ENCODE measurements at regions not wholly inside any gene's neighbourhood (a gene's known extent, or its start where the extent isn't known, plus 50 kb on each side); places are given as distances from the start of the nearest gene placed in this dataset.

DNA sequence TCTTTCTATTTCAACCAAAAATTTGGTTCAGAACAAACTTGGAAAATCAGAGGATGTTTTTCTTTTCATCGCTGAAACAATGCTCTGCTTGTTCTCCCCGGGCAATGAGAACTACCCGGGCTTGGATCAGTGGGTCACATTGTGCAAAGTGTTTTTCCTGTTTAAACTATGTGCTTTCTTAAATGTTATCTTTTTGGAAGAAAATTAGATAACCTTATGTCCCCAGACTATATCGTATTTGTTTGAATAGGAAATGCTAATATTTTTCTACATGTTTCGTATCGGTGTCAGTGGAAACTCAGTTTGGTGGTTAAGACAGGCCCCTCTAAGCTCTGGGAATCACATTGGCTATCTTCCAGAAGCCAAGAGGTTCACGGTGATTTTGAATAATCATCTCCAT, 319.5 kb upstream of the NFE2L3 start:
- Histone ChIP-seq H3K36me3 (ENCODE audit: insufficient read depth, low read length) (no peaks in the 10 kb centered on the region), H2AFZ (ENCODE audit: low read length) (no peak overlapping the region), H3K4me2 (ENCODE audit: low read length) (no peak overlapping the region), H3K79me2 (ENCODE audit: insufficient read depth, low read depth, low read length) (no peaks in the 10 kb centered on the region), H3K27ac (ENCODE audit: low read depth, low read length, poor library complexity, severe bottlenecking) (no peak overlapping the region), H3K4me3 (ENCODE audit: low read depth, low read length, poor library complexity, severe bottlenecking) (no peak overlapping the region), H3K9me3 (ENCODE audit: low read length) (no peaks in the 10 kb centered on the region), H4K20me1 (ENCODE audit: insufficient read depth, low read length) (no peaks in the 10 kb centered on the region), H3K9me2 (ENCODE audit: insufficient read depth, low read length) (no peaks in the 10 kb centered on the region), H3K4me1 (ENCODE audit: insufficient read depth, low read length, poor library complexity, severe bottlenecking) (peaks cover 5% of the 10 kb centered on the region)
- no TSS peak for BruUV-seq (replicated peaks)
- DNase-seq (ENCODE audit: low spot score) = no peak
- ChIA-PET POLR2A (interaction anchor here (0.6 to 1.0 kb wide), 2 partner anchors 10 to 61 kb away, joined by 3 to 4 read pairs; no protein-coding TSS in a partner anchor), CTCF (ENCODE audit: unreplicated experiment) (no interaction called here)
- intact Hi-C loops (cut with micrococcal nuclease; ENCODE audit: unreplicated experiment) = no loop called here
- no peak for TF ChIP-seq EZH2phosphoT487 (IDR thresholded peaks at IDR 0.05; ENCODE audit: borderline replicate concordance, low read depth, low read length)
- TF ChIP-seq, protein P1, sequence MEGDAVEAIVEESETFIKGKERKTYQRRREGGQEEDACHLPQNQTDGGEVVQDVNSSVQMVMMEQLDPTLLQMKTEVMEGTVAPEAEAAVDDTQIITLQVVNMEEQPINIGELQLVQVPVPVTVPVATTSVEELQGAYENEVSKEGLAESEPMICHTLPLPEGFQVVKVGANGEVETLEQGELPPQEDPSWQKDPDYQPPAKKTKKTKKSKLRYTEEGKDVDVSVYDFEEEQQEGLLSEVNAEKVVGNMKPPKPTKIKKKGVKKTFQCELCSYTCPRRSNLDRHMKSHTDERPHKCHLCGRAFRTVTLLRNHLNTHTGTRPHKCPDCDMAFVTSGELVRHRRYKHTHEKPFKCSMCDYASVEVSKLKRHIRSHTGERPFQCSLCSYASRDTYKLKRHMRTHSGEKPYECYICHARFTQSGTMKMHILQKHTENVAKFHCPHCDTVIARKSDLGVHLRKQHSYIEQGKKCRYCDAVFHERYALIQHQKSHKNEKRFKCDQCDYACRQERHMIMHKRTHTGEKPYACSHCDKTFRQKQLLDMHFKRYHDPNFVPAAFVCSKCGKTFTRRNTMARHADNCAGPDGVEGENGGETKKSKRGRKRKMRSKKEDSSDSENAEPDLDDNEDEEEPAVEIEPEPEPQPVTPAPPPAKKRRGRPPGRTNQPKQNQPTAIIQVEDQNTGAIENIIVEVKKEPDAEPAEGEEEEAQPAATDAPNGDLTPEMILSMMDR (conservative IDR thresholded peaks at IDR 0.05; ENCODE audit: low read length) = no peak

DNA sequence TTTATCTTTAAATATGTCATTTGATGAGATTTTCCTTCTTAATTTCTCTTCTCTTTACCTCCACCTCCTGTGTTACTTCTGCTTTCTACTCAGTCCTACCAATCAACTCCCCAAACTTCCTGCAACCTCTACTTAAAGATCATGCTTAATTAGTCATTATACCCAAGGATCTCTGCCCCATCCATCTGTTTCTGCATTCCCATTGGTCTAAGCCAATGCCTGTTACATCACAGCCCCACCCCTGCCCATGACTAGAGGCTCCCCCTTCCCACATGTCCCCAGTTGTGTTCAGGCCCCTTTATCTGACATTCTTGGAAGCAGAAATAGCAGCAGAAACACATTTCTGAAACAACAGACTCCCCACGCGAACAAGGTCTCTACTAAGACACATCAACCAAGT, 319.1 kb upstream of the NFE2L3 start:
- H2AFZ ChIP-seq (ENCODE audit: low read length) = no peak overlapping the region
- no TSS peak for BruUV-seq (replicated peaks)
- no peak overlapping the region for H3K4me2 ChIP-seq (ENCODE audit: low read length)

DNA sequence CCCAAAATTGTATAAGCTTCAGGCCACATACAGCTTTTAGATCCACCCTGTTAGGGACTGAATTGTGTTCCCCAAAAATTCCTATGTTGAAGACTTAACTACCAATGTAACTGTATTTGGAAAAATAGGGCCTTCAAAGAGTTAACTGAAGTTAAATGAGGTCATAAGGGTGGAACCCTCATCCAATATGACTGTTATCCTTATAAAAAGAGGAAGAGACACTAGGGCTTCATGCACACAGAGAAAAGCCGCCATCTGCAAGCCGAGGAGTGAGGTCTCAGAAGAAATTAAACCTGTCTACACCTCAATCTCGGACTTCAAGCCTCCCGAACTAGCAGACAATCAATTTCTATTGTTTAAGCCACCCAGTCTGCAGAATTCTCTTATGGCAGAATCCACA, 317.9 kb upstream of the NFE2L3 start:
- CTCF ChIA-PET (ENCODE audit: unreplicated experiment) = no interaction called here
- Histone ChIP-seq H3K79me2 (ENCODE audit: insufficient read depth, low read depth, low read length) (no peaks in the 10 kb centered on the region), H3K9me2 (ENCODE audit: insufficient read depth, low read length) (no peaks in the 10 kb centered on the region), H3K4me2 (ENCODE audit: low read length) (no peak overlapping the region), H4K20me1 (ENCODE audit: insufficient read depth, low read length) (no peaks in the 10 kb centered on the region), H3K27ac (ENCODE audit: low read depth, low read length, poor library complexity, severe bottlenecking) (no peak overlapping the region), H3K9me3 (ENCODE audit: low read length) (no peaks in the 10 kb centered on the region), H3K4me1 (ENCODE audit: insufficient read depth, low read length, poor library complexity, severe bottlenecking) (peaks cover 5% of the 10 kb centered on the region), H3K4me3 (ENCODE audit: low read depth, low read length, poor library complexity, severe bottlenecking) (no peak overlapping the region), H2AFZ (ENCODE audit: low read length) (no peak overlapping the region; the same call in 1 of the 2 replicates), H3K36me3 (ENCODE audit: insufficient read depth, low read length) (no peaks in the 10 kb centered on the region)
- intact Hi-C loops (cut with micrococcal nuclease; ENCODE audit: unreplicated experiment) = no loop called here
- no peak for DNase-seq (ENCODE audit: low spot score)
- POLR2A ChIA-PET = no interaction called here
- no TSS peak for BruUV-seq (replicated peaks)
- TF ChIP-seq, protein P1 (conservative IDR thresholded peaks at IDR 0.05; ENCODE audit: low read length) = no peak
- TF ChIP-seq EZH2phosphoT487 (IDR thresholded peaks at IDR 0.05; ENCODE audit: borderline replicate concordance, low read depth, low read length) = no peak

More for the DNA sequence above, 319.1 kb upstream of the NFE2L3 start:
- peaks cover 5% of the 10 kb centered on the region for H3K4me1 ChIP-seq (ENCODE audit: insufficient read depth, low read length, poor library complexity, severe bottlenecking)
- intact Hi-C loops (cut with micrococcal nuclease; ENCODE audit: unreplicated experiment) = no loop called here
- TF ChIP-seq, protein P1 (conservative IDR thresholded peaks at IDR 0.05; ENCODE audit: low read length) = no peak
- no peak for TF ChIP-seq EZH2phosphoT487 (IDR thresholded peaks at IDR 0.05; ENCODE audit: borderline replicate concordance, low read depth, low read length)
- H3K9me2 ChIP-seq (ENCODE audit: insufficient read depth, low read length) = no peaks in the 10 kb centered on the region
- no peak for DNase-seq (ENCODE audit: low spot score)
- H4K20me1 ChIP-seq (ENCODE audit: insufficient read depth, low read length) = no peaks in the 10 kb centered on the region
- H3K36me3 ChIP-seq (ENCODE audit: insufficient read depth, low read length) = no peaks in the 10 kb centered on the region
- no peaks in the 10 kb centered on the region for H3K79me2 ChIP-seq (ENCODE audit: insufficient read depth, low read depth, low read length)
- ChIA-PET POLR2A (no interaction called here), CTCF (ENCODE audit: unreplicated experiment) (no interaction called here)
- no peaks in the 10 kb centered on the region for H3K9me3 ChIP-seq (ENCODE audit: low read length)
- H3K27ac ChIP-seq (ENCODE audit: low read depth, low read length, poor library complexity, severe bottlenecking) = no peak overlapping the region
- H3K4me3 ChIP-seq (ENCODE audit: low read depth, low read length, poor library complexity, severe bottlenecking) = no peak overlapping the region

Measured in OCI-LY7 (cell line).